ENCODE measurements at regions not wholly inside any gene's neighbourhood (a gene's known extent, or its start where the extent isn't known, plus 50 kb on each side); places are given as distances from the start of the nearest gene placed in this dataset.

GRCh38 chr14:58942516-58942915 is 246.0 kb upstream of the DAAM1 start:
- Mint-ChIP-seq H3K27me3 (ENCODE audit: unreplicated experiment) (no peaks in the 10 kb centered on the region), H3K27ac (ENCODE audit: unreplicated experiment) (no peak overlapping the region), H3K4me3 (ENCODE audit: unreplicated experiment) (no peak overlapping the region), H3K9me3 (ENCODE audit: unreplicated experiment) (peaks cover 2% of the 10 kb centered on the region), H3K4me1 (ENCODE audit: unreplicated experiment) (peaks cover 9% of the 10 kb centered on the region), H3K36me3 (ENCODE audit: unreplicated experiment) (peaks cover under 1% of the 10 kb centered on the region)
- no peak for TF ChIP-seq CTCF (IDR thresholded peaks at IDR 0.05)
- no peak for DNase-seq (ENCODE audit: extremely low spot score, unreplicated experiment)

- no peak overlapping the region for H3K4me3 Mint-ChIP-seq (ENCODE audit: unreplicated experiment)
- no peak overlapping the region for H3K27ac Mint-ChIP-seq (ENCODE audit: unreplicated experiment)
- no peaks in the 10 kb centered on the region for H3K9me3 Mint-ChIP-seq (ENCODE audit: unreplicated experiment)
Measured at GRCh38 chr14:58944343-58944967, 244.0 kb upstream of the DAAM1 start.

GRCh38 chr14:58944968-58945356 is 243.5 kb upstream of the DAAM1 start:
- no peak for TF ChIP-seq CTCF (IDR thresholded peaks at IDR 0.05)
- no peaks in the 10 kb centered on the region for H3K36me3 Mint-ChIP-seq (ENCODE audit: unreplicated experiment)
- no peak for DNase-seq (ENCODE audit: extremely low spot score, unreplicated experiment)
- H3K27ac Mint-ChIP-seq (ENCODE audit: unreplicated experiment) = no peak overlapping the region
- peaks cover 9% of the 10 kb centered on the region for H3K4me1 Mint-ChIP-seq (ENCODE audit: unreplicated experiment)
- no peak overlapping the region for H3K4me3 Mint-ChIP-seq (ENCODE audit: unreplicated experiment)
- peaks cover 4% of the 10 kb centered on the region for H3K9me3 Mint-ChIP-seq (ENCODE audit: unreplicated experiment)
- peaks cover 2% of the 10 kb centered on the region for H3K27me3 Mint-ChIP-seq (ENCODE audit: unreplicated experiment)

More at GRCh38 chr14:58944343-58944967, 244.0 kb upstream of the DAAM1 start:
- Mint-ChIP-seq H3K36me3 (ENCODE audit: unreplicated experiment) (no peaks in the 10 kb centered on the region), H3K27me3 (ENCODE audit: unreplicated experiment) (peaks cover 2% of the 10 kb centered on the region), H3K4me1 (ENCODE audit: unreplicated experiment) (peaks cover 9% of the 10 kb centered on the region)
- no peak for TF ChIP-seq CTCF (IDR thresholded peaks at IDR 0.05)
- DNase-seq (ENCODE audit: extremely low spot score, unreplicated experiment) = no peak

GRCh38 chr14:58946431-58946830 is 242.0 kb upstream of the DAAM1 start:
- no peak overlapping the region for H3K4me3 Mint-ChIP-seq (ENCODE audit: unreplicated experiment)
- TF ChIP-seq CTCF (IDR thresholded peaks at IDR 0.05) = no peak
- H3K36me3 Mint-ChIP-seq (ENCODE audit: unreplicated experiment) = no peaks in the 10 kb centered on the region
- H3K27me3 Mint-ChIP-seq (ENCODE audit: unreplicated experiment) = peaks cover 2% of the 10 kb centered on the region
- H3K27ac Mint-ChIP-seq (ENCODE audit: unreplicated experiment) = no peak overlapping the region
- no peak for DNase-seq (ENCODE audit: extremely low spot score, unreplicated experiment)
- H3K4me1 Mint-ChIP-seq (ENCODE audit: unreplicated experiment) = peaks cover 8% of the 10 kb centered on the region
- peaks cover 15% of the 10 kb centered on the region for H3K9me3 Mint-ChIP-seq (ENCODE audit: unreplicated experiment)

GRCh38 chr14:58947156-58947555 is 241.3 kb upstream of the DAAM1 start:
- no peak for DNase-seq (ENCODE audit: extremely low spot score, unreplicated experiment)
- Mint-ChIP-seq H3K4me1 (ENCODE audit: unreplicated experiment) (peaks cover 3% of the 10 kb centered on the region), H3K27me3 (ENCODE audit: unreplicated experiment) (peaks cover 2% of the 10 kb centered on the region), H3K36me3 (ENCODE audit: unreplicated experiment) (no peaks in the 10 kb centered on the region), H3K27ac (ENCODE audit: unreplicated experiment) (no peak overlapping the region), H3K4me3 (ENCODE audit: unreplicated experiment) (no peak overlapping the region), H3K9me3 (ENCODE audit: unreplicated experiment) (peaks cover 20% of the 10 kb centered on the region)
- no peak for TF ChIP-seq CTCF (IDR thresholded peaks at IDR 0.05)

Data from osteocyte (in vitro differentiated cells).